Omental fat pad (tissue), 3 donors: ENCODE measurements at regions not wholly inside any gene's neighbourhood (a gene's known extent, or its start where the extent isn't known, plus 50 kb on each side); places are given as distances from the start of the nearest gene placed in this dataset.

Source experiments
- ATAC-seq: fragments of 150-250 bp; one replicate; pipeline ENCODE4 v1.9.1; 2016; ENCODE audit warnings: mild to moderate bottlenecking, moderate library complexity; ENCODE audit not compliant: low FRiP score
- DNase-seq: peaks from one replicate; pipeline ENCODE4 v3.0.0-alpha.2; 2019; ENCODE audit warnings: low spot score
- CTCF ChIP-seq, 3 donors: fragments of 450-650 bp; IDR thresholded peaks; one replicate each; pipeline ENCODE4 v1.5.1; 2016 to 2017; ENCODE audit warnings: antibody characterized with exemption in 3 of 3, mild to moderate bottlenecking in 3 of 3, moderate library complexity in 2 of 3

GRCh38 chr14:86882818-86883217 is 1110.2 kb downstream of the GALC start:
- no peak for TF ChIP-seq CTCF (IDR thresholded peaks at IDR 0.05)
- DNase-seq (no peak), ATAC-seq (no peak)

GRCh38 chr14:86865934-86866333 is 1127.0 kb downstream of the GALC start:
- no peak for TF ChIP-seq CTCF (IDR thresholded peaks at IDR 0.05)
- DNase-seq (no peak), ATAC-seq (no peak)

GRCh38 chr14:86858591-86858990 is 1134.4 kb downstream of the GALC start:
- TF ChIP-seq CTCF (IDR thresholded peaks at IDR 0.05): no peak
- DNase-seq (no peak), ATAC-seq (no peak)

GRCh38 chr14:86858031-86858430 is 1135.0 kb downstream of the GALC start:
- ATAC-seq: no peak
- TF ChIP-seq CTCF (IDR thresholded peaks at IDR 0.05): no peak
- no peak for DNase-seq

GRCh38 chr14:86852530-86852929 is 1140.5 kb downstream of the GALC start:
- ATAC-seq (no peak), DNase-seq (no peak)
- no peak for TF ChIP-seq CTCF (IDR thresholded peaks at IDR 0.05)

GRCh38 chr14:86847140-86847539 is 1145.8 kb downstream of the GALC start:
- ATAC-seq: no peak
- DNase-seq: no peak
- TF ChIP-seq CTCF (IDR thresholded peaks at IDR 0.05): no peak

- ATAC-seq: no peak
- no peak for TF ChIP-seq CTCF (IDR thresholded peaks at IDR 0.05)
- DNase-seq: no peak
Observed at GRCh38 chr14:86838363-86838762, 1154.6 kb downstream of the GALC start.
